ENCODE measurements at regions not wholly inside any gene's neighbourhood (a gene's known extent, or its start where the extent isn't known, plus 50 kb on each side); places are given as distances from the start of the nearest gene placed in this dataset.

- 95% methylated on average over 2 of the region's 2 CpGs for whole genome bisulfite sequencing (ENCODE audit: insufficient coverage)
- Histone ChIP-seq H3K4me3 (ENCODE audit: low read length) (no peak overlapping the region), H3K27ac (ENCODE audit: low read length) (no peak overlapping the region), H3K27me3 (ENCODE audit: control insufficient read depth, insufficient read depth, low read length) (no peaks in the 10 kb centered on the region), H3K4me1 (ENCODE audit: control insufficient read depth, insufficient read depth, low read length) (no peaks in the 10 kb centered on the region), H3K36me3 (ENCODE audit: control insufficient read depth, insufficient read depth, low read length) (no peaks in the 10 kb centered on the region), H3K9me3 (ENCODE audit: control insufficient read depth, insufficient read depth, low read length) (no peaks in the 10 kb centered on the region)
- DNase-seq (no peak), ATAC-seq (no peak)
- Mint-ChIP-seq H3K4me3 (no peak overlapping the region), H3K36me3 (no peaks in the 10 kb centered on the region), H3K27me3 (ENCODE audit: low read depth in 2 of 2) (peaks cover 7 to 14% of the 10 kb centered on the region in 2 donors), H3K4me1 (no peaks in the 10 kb centered on the region), H3K9me3 (no peaks in the 10 kb centered on the region), H3K27ac (no peak overlapping the region)
- intact Hi-C loops (cut with micrococcal nuclease): no loop called here
- TF ChIP-seq, protein P1, sequence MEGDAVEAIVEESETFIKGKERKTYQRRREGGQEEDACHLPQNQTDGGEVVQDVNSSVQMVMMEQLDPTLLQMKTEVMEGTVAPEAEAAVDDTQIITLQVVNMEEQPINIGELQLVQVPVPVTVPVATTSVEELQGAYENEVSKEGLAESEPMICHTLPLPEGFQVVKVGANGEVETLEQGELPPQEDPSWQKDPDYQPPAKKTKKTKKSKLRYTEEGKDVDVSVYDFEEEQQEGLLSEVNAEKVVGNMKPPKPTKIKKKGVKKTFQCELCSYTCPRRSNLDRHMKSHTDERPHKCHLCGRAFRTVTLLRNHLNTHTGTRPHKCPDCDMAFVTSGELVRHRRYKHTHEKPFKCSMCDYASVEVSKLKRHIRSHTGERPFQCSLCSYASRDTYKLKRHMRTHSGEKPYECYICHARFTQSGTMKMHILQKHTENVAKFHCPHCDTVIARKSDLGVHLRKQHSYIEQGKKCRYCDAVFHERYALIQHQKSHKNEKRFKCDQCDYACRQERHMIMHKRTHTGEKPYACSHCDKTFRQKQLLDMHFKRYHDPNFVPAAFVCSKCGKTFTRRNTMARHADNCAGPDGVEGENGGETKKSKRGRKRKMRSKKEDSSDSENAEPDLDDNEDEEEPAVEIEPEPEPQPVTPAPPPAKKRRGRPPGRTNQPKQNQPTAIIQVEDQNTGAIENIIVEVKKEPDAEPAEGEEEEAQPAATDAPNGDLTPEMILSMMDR (IDR thresholded peaks at IDR 0.05): no peak
Measured at GRCh38 chr21:15236111-15236510, 171.3 kb upstream of the NRIP1 start.

- H3K36me3 ChIP-seq (ENCODE audit: control insufficient read depth, insufficient read depth, low read length): no peaks in the 10 kb centered on the region
- no peak overlapping the region for H3K4me3 ChIP-seq (ENCODE audit: low read length)
- DNase-seq (no peak), ATAC-seq (no peak)
- TF ChIP-seq, protein P1 (IDR thresholded peaks at IDR 0.05): no peak
- WGBS (ENCODE audit: insufficient coverage): 90% methylated on average over 1 of the region's 2 CpGs
- Mint-ChIP-seq H3K4me1 (no peaks in the 10 kb centered on the region), H3K9me3 (no peaks in the 10 kb centered on the region), H3K4me3 (no peak overlapping the region), H3K36me3 (no peaks in the 10 kb centered on the region), H3K27ac (no peak overlapping the region), H3K27me3 (ENCODE audit: low read depth in 2 of 2) (peaks cover 0 to 13% of the 10 kb centered on the region in 2 donors)
- H3K27me3 ChIP-seq (ENCODE audit: control insufficient read depth, insufficient read depth, low read length): no peaks in the 10 kb centered on the region
- no peaks in the 10 kb centered on the region for H3K4me1 ChIP-seq (ENCODE audit: control insufficient read depth, insufficient read depth, low read length)
- intact Hi-C loops (cut with micrococcal nuclease): no loop called here
- H3K9me3 ChIP-seq (ENCODE audit: control insufficient read depth, insufficient read depth, low read length): no peaks in the 10 kb centered on the region
- H3K27ac ChIP-seq (ENCODE audit: low read length): no peak overlapping the region
Measured at GRCh38 chr21:15240848-15241247, 176.0 kb upstream of the NRIP1 start.

DNA sequence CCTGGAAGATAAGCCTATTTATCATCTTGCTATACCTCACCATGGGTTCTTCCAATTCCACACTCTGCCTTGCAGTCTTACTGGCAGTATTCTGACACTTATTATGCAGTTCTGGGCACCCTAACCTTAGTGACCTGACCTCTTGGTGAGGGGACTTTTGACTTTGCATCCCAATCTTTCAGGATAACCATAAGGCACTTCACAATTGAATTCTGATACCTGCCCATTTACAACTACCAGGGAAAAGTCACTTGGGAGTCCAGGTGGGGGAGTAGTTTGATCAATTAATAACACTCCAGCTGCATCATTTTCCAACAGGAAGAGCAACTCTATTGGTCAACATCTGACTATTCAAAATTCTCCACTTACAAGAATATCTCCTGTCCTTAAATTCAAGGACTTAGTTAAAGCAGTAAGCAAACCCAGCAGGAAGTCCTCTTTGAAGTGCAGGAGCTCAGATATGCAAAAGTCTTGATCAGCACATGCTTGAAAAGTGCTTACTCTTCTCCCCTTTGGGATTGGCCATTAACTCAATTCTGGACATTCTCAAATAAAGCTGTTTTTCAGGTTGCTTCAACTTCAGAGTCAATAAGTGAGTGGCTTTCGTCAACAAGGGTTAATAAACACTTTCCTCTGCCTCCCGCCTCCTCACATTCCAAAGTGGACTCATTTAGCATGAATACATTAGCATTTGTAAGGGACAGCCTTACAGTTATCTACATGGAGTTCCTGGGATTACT is 177.4 kb upstream of the NRIP1 start:
- Mint-ChIP-seq H3K4me1 (no peaks in the 10 kb centered on the region), H3K9me3 (no peaks in the 10 kb centered on the region), H3K36me3 (no peaks in the 10 kb centered on the region), H3K4me3 (no peak overlapping the region), H3K27me3 (ENCODE audit: low read depth in 2 of 2) (peaks cover 0 to 13% of the 10 kb centered on the region in 2 donors), H3K27ac (no peak overlapping the region)
- Histone ChIP-seq H3K4me3 (ENCODE audit: low read length) (no peak overlapping the region), H3K36me3 (ENCODE audit: control insufficient read depth, insufficient read depth, low read length) (no peaks in the 10 kb centered on the region), H3K9me3 (ENCODE audit: control insufficient read depth, insufficient read depth, low read length) (no peaks in the 10 kb centered on the region), H3K27me3 (ENCODE audit: control insufficient read depth, insufficient read depth, low read length) (no peaks in the 10 kb centered on the region), H3K4me1 (ENCODE audit: control insufficient read depth, insufficient read depth, low read length) (no peaks in the 10 kb centered on the region), H3K27ac (ENCODE audit: low read length) (no peak overlapping the region)
- ATAC-seq (no peak), DNase-seq (no peak)
- intact Hi-C loops (cut with micrococcal nuclease): no loop called here
- TF ChIP-seq, protein P1 (IDR thresholded peaks at IDR 0.05): no peak
- WGBS (ENCODE audit: insufficient coverage): 95% methylated on average over 2 of the region's 2 CpGs

- TF ChIP-seq, protein P1 (IDR thresholded peaks at IDR 0.05): no peak
- ATAC-seq (no peak), DNase-seq (no peak)
- H3K27ac ChIP-seq (ENCODE audit: low read length): no peak overlapping the region
- no peaks in the 10 kb centered on the region for H3K36me3 ChIP-seq (ENCODE audit: control insufficient read depth, insufficient read depth, low read length)
- H3K9me3 ChIP-seq (ENCODE audit: control insufficient read depth, insufficient read depth, low read length): no peaks in the 10 kb centered on the region
- no peak overlapping the region for H3K27ac Mint-ChIP-seq
- no peak overlapping the region for H3K4me3 Mint-ChIP-seq
- H3K9me3 Mint-ChIP-seq: no peaks in the 10 kb centered on the region
- no peaks in the 10 kb centered on the region for H3K27me3 ChIP-seq (ENCODE audit: control insufficient read depth, insufficient read depth, low read length)
- no peaks in the 10 kb centered on the region for H3K36me3 Mint-ChIP-seq
- intact Hi-C loops (cut with micrococcal nuclease): no loop called here
- peaks cover 0 to 13% of the 10 kb centered on the region in 2 donors for H3K27me3 Mint-ChIP-seq (ENCODE audit: low read depth in 2 of 2)
- H3K4me1 ChIP-seq (ENCODE audit: control insufficient read depth, insufficient read depth, low read length): no peaks in the 10 kb centered on the region
- H3K4me1 Mint-ChIP-seq: no peaks in the 10 kb centered on the region
- no peak overlapping the region for H3K4me3 ChIP-seq (ENCODE audit: low read length)
Measured at GRCh38 chr21:15242906-15243305, 178.1 kb upstream of the NRIP1 start.
